ENCODE measurements at regions not wholly inside any gene's neighbourhood (a gene's known extent, or its start where the extent isn't known, plus 50 kb on each side); places are given as distances from the start of the nearest gene placed in this dataset.

GRCh38 chr6:15872241-15873103 lies 209.6 kb upstream of the DTNBP1 start:
- DNase-seq: no peak

GRCh38 chr6:15871276-15871675 lies 208.4 kb upstream of the DTNBP1 start:
- no peak for DNase-seq

- no peak for DNase-seq
These were observed 207.7 kb upstream of the DTNBP1 start for GRCh38 chr6:15870333-15871043.

GRCh38 chr6:15864708-15865062 lies 201.9 kb upstream of the DTNBP1 start:
- no peak for DNase-seq

GRCh38 chr6:15864038-15864707 lies 201.3 kb upstream of the DTNBP1 start:
- DNase-seq: no peak

- no peak for DNase-seq
These were observed 200.0 kb upstream of the DTNBP1 start for GRCh38 chr6:15862810-15863209.

GRCh38 chr6:15861486-15861885 lies 198.7 kb upstream of the DTNBP1 start:
- DNase-seq: no peak

GRCh38 chr6:15854826-15855710 lies 192.2 kb upstream of the DTNBP1 start:
- no peak for DNase-seq

GRCh38 chr6:15854378-15854777 lies 191.6 kb upstream of the DTNBP1 start:
- no peak for DNase-seq

GRCh38 chr6:15853259-15853658 lies 190.4 kb upstream of the DTNBP1 start:
- no peak for DNase-seq

GRCh38 chr6:15852289-15852688 lies 189.5 kb upstream of the DTNBP1 start:
- no peak for DNase-seq

- DNase-seq: no peak
These were observed 186.6 kb upstream of the DTNBP1 start for GRCh38 chr6:15849395-15849794.

GRCh38 chr6:15845492-15845891 lies 182.7 kb upstream of the DTNBP1 start:
- DNase-seq: no peak

- DNase-seq: no peak
These were observed 180.9 kb upstream of the DTNBP1 start for GRCh38 chr6:15843764-15844163.

- DNase-seq: no peak
These were observed 180.4 kb upstream of the DTNBP1 start for GRCh38 chr6:15843226-15843625.

GRCh38 chr6:15842727-15843117 lies 179.9 kb upstream of the DTNBP1 start:
- DNase-seq: no peak

GRCh38 chr6:15841937-15842726 lies 179.3 kb upstream of the DTNBP1 start:
- DNase-seq: no peak

- no peak for DNase-seq
These were observed 177.2 kb upstream of the DTNBP1 start for GRCh38 chr6:15839969-15840541.

GRCh38 chr6:15837205-15837604 lies 174.4 kb upstream of the DTNBP1 start:
- no peak for DNase-seq

- DNase-seq: no peak
These were observed 170.0 kb upstream of the DTNBP1 start for GRCh38 chr6:15832841-15833240.

GRCh38 chr6:15829156-15829555 lies 166.3 kb upstream of the DTNBP1 start:
- no peak for DNase-seq
